ENCODE measurements at regions not wholly inside any gene's neighbourhood (a gene's known extent, or its start where the extent isn't known, plus 50 kb on each side); places are given as distances from the start of the nearest gene placed in this dataset.

GRCh38 chr13:44049081-44049945 is 169.6 kb downstream of the LACC1 start:
- TF ChIP-seq CTCF (conservative IDR thresholded peaks at IDR 0.05 in 1 of 2, IDR thresholded peaks at IDR 0.05 in 1 of 2; ENCODE audit: extremely low read depth in 1 of 2, insufficient read depth in 1 of 2, low read depth in 1 of 2, low read length in 2 of 2) = no peak
- no peak for TF ChIP-seq EZH2 (IDR thresholded peaks at IDR 0.05; ENCODE audit: borderline replicate concordance, low read length)

All from mammary epithelial cell (primary cell).